GM23338 (cell line): ENCODE measurements at regions not wholly inside any gene's neighbourhood (a gene's known extent, or its start where the extent isn't known, plus 50 kb on each side); places are given as distances from the start of the nearest gene placed in this dataset.

Experiments
- CTCF ChIP-seq, 2 experiments: fragments of 200-600 bp in 1 of 2; sonication (generic) in 1 of 2; conservative IDR thresholded peaks; 2 replicates each; pipeline versions ENCODE4 v1.5.1 to v1.6.1; 2016 to 2017; ENCODE audit warnings: antibody characterized with exemption in 2 of 2, low read depth in 2 of 2, mild to moderate bottlenecking in 2 of 2, moderate library complexity in 1 of 2
- EZH2 ChIP-seq: fragments of 200-600 bp; sonication (generic); IDR thresholded peaks from one replicate; pipeline ENCODE4 v1.8.0; 2017; ENCODE audit warnings: antibody characterized with exemption, mild to moderate bottlenecking, low read depth; ENCODE audit not compliant: unreplicated experiment
- POLR2AphosphoS5 ChIP-seq: IDR thresholded peaks from 2 replicates; pipeline ENCODE4 v1.6.1; 2016; ENCODE audit warnings: antibody characterized with exemption, low read depth

- TF ChIP-seq CTCF (conservative IDR thresholded peaks at IDR 0.05; ENCODE audit: low read depth in 2 of 2) = no peak
- TF ChIP-seq EZH2 = no peak
- TF ChIP-seq POLR2AphosphoS5 = no peak
Measured at GRCh38 chr6:1126036-1126435, 185.9 kb upstream of the FOXQ1 start.
